ENCODE measurements at regions not wholly inside any gene's neighbourhood (a gene's known extent, or its start where the extent isn't known, plus 50 kb on each side); places are given as distances from the start of the nearest gene placed in this dataset.

DNA sequence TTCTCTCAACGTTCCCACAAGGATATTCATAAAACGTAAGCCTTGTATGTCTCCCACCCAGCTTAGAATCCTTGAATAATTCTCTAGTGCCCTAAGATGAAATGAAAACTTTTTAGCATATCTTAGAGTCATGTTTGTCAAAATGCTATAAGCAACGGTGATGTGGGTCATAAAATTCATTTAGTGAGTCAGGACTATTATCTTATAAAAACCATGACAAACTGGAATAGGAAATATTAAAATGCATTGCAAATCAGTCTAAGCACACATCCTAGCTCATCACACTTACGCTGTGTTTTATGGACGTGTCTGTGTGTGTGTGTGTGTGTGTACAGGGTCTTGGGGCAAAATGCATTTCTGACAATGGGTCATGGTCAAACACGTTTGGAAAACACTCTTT, 119.9 kb upstream of the ST6GAL2 start:
- no peaks in the 10 kb centered on the region for H3K27me3 ChIP-seq
- DNase-seq (ENCODE audit: low spot score in 2 of 2) = no peak
- H3K4me1 ChIP-seq = no peaks in the 10 kb centered on the region
- H3K9me3 ChIP-seq = no peaks in the 10 kb centered on the region
- H3K4me3 ChIP-seq = no peak overlapping the region
- H3K36me3 ChIP-seq = no peaks in the 10 kb centered on the region
- H3K27ac ChIP-seq = no peak overlapping the region
- intact Hi-C loops (cut with DNase I; ENCODE audit: low total_unique reads) = no loop called here
- TF ChIP-seq POLR2A (IDR thresholded peaks at IDR 0.05) (no peak), POLR2AphosphoS5 (IDR thresholded peaks at IDR 0.05) (no peak)
- TF ChIP-seq, protein P1, sequence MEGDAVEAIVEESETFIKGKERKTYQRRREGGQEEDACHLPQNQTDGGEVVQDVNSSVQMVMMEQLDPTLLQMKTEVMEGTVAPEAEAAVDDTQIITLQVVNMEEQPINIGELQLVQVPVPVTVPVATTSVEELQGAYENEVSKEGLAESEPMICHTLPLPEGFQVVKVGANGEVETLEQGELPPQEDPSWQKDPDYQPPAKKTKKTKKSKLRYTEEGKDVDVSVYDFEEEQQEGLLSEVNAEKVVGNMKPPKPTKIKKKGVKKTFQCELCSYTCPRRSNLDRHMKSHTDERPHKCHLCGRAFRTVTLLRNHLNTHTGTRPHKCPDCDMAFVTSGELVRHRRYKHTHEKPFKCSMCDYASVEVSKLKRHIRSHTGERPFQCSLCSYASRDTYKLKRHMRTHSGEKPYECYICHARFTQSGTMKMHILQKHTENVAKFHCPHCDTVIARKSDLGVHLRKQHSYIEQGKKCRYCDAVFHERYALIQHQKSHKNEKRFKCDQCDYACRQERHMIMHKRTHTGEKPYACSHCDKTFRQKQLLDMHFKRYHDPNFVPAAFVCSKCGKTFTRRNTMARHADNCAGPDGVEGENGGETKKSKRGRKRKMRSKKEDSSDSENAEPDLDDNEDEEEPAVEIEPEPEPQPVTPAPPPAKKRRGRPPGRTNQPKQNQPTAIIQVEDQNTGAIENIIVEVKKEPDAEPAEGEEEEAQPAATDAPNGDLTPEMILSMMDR (IDR thresholded peaks at IDR 0.05) = no peak

DNA sequence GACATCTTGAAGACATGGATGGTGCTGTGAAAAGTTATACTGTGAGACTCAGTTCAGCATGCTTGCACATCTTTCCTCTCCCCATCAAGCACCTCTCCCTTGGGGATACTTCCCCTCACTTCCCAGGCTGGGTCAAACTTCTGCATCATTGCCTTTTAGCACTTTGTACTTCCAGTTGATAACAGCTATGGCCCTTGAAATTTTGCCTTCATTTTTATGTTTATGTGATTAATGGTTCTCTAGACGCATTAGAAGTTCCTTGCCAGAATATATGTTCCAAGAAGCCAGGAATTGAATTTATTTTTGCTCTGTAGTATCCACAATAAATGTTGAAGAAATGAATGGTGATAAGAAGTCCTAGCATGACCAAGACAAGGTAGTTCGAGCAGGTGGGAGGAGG, 120.9 kb upstream of the ST6GAL2 start:
- no peaks in the 10 kb centered on the region for H3K27me3 ChIP-seq
- no peak overlapping the region for H3K27ac ChIP-seq
- no peak overlapping the region for H3K4me3 ChIP-seq
- intact Hi-C loops (cut with DNase I; ENCODE audit: low total_unique reads) = no loop called here
- no peaks in the 10 kb centered on the region for H3K36me3 ChIP-seq
- no peaks in the 10 kb centered on the region for H3K9me3 ChIP-seq
- DNase-seq (ENCODE audit: low spot score in 2 of 2) = no peak
- no peaks in the 10 kb centered on the region for H3K4me1 ChIP-seq
- TF ChIP-seq, protein P1 (IDR thresholded peaks at IDR 0.05) = no peak
- TF ChIP-seq POLR2A (IDR thresholded peaks at IDR 0.05) (no peak), POLR2AphosphoS5 (IDR thresholded peaks at IDR 0.05) (no peak)

DNA sequence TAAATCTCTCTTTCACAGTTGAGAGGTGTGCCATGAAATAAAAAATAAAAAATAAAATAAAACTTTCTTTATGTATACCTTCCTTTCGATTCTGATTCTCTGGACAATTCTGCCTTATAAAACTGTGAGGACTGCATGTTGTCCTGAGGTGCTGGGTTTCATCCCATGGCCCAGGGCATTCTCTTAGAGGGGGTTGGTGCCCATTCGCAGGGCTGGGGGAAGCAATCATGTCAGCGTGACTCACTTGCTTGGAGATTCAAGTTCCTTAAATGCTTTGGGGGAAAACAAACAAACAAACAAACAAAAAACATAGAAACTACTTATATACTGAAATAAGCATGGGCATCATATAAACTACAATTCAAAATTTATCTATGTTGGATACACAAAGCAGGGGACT, 122.0 kb upstream of the ST6GAL2 start:
- Histone ChIP-seq H3K4me1 (no peaks in the 10 kb centered on the region), H3K4me3 (no peak overlapping the region), H3K27me3 (no peaks in the 10 kb centered on the region), H3K36me3 (no peaks in the 10 kb centered on the region), H3K27ac (no peak overlapping the region), H3K9me3 (no peaks in the 10 kb centered on the region)
- TF ChIP-seq POLR2A (IDR thresholded peaks at IDR 0.05) = no peak
- no peak for TF ChIP-seq POLR2AphosphoS5 (IDR thresholded peaks at IDR 0.05)
- intact Hi-C loops (cut with DNase I; ENCODE audit: low total_unique reads) = no loop called here
- DNase-seq (ENCODE audit: low spot score in 2 of 2) = no peak

DNA sequence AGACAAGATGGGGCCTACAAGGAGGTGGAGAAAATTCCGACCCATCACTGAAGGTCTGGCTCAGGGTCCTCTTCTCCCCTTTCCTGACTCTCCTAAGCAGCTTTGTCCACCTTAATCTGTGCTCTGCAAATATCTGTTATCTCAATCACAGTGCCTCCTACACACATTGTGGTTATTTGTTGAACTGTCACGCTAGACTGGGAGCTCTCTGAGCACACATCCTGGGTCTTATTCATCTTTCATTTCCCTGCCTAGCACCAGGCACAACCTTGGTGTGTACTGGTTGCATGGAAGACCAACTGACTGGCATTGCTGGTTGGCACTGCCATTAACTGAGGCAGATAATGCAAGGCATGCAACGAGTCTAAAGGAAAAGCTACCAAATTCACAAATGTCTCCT, 122.9 kb upstream of the ST6GAL2 start:
- no peak overlapping the region for H3K27ac ChIP-seq
- TF ChIP-seq, protein P1 (IDR thresholded peaks at IDR 0.05) = no peak
- TF ChIP-seq POLR2A (IDR thresholded peaks at IDR 0.05) (no peak), POLR2AphosphoS5 (IDR thresholded peaks at IDR 0.05) (no peak)

DNA sequence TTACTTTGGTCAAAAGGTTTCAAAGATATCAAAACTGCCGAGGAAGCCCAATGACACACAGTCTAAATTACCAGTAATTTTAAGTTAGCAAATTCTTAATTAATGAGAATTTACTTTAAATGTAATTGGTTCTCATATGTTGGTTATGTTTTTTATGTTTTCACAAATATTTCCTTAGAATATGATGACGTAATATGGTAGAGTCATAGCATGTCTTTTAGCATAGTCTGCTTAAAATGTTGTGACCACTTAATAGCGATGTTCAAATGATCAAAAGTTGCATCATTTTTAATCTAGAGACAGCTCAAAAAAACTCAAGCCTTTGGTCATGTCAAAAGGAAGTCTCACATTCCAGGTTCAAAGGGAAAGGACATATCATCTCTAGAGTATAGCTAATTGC, 123.3 kb upstream of the ST6GAL2 start:
- no peaks in the 10 kb centered on the region for H3K4me1 ChIP-seq
- H3K4me3 ChIP-seq = no peak overlapping the region
- no peak overlapping the region for H3K27ac ChIP-seq
- H3K36me3 ChIP-seq = no peaks in the 10 kb centered on the region
- no peak for TF ChIP-seq POLR2AphosphoS5 (IDR thresholded peaks at IDR 0.05)
- TF ChIP-seq, protein P1 (IDR thresholded peaks at IDR 0.05) = no peak
- TF ChIP-seq POLR2A (IDR thresholded peaks at IDR 0.05) = no peak
- intact Hi-C loops (cut with DNase I; ENCODE audit: low total_unique reads) = no loop called here
- no peaks in the 10 kb centered on the region for H3K27me3 ChIP-seq
- no peaks in the 10 kb centered on the region for H3K9me3 ChIP-seq
- DNase-seq (ENCODE audit: low spot score in 2 of 2) = no peak

More for the DNA sequence above, 122.9 kb upstream of the ST6GAL2 start:
- intact Hi-C loops (cut with DNase I; ENCODE audit: low total_unique reads) = no loop called here
- H3K4me1 ChIP-seq = no peaks in the 10 kb centered on the region
- no peaks in the 10 kb centered on the region for H3K9me3 ChIP-seq
- H3K27me3 ChIP-seq = no peaks in the 10 kb centered on the region
- no peaks in the 10 kb centered on the region for H3K36me3 ChIP-seq
- H3K4me3 ChIP-seq = no peak overlapping the region
- DNase-seq (ENCODE audit: low spot score in 2 of 2) = no peak

DNA sequence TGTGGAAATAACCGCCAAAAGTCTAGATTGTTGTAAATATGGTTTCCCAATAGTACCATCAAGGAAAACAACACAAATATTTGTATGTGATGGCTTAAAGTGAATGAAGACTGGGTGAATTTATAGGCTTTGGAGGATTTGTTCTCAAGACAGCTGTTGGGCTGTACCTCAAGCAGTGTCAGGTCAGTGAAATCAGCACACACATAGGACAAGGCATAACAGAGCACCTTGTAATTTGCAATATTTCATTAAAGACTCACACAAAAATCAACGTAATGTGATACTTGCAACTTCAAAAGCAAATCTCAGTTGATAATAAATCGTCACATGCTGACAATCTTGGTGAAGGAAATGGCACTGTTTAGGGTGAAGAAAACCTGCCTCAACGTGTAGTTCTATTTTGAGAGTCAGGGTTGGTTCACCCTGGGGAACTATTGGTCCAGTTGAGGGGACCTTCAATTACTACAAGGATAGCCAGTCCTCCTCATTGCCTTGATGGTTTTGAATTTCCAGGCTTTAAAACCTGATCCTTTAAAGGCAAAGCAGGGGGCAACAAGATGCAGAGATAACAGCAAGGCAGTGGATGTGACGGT, 126.8 kb upstream of the ST6GAL2 start:
- Histone ChIP-seq H3K4me1 (no peaks in the 10 kb centered on the region), H3K4me3 (no peak overlapping the region), H3K27ac (no peak overlapping the region), H3K27me3 (no peaks in the 10 kb centered on the region), H3K9me3 (no peaks in the 10 kb centered on the region), H3K36me3 (no peaks in the 10 kb centered on the region)
- intact Hi-C loops (cut with DNase I; ENCODE audit: low total_unique reads) = no loop called here
- no peak for DNase-seq (ENCODE audit: low spot score in 2 of 2)
- TF ChIP-seq POLR2A (IDR thresholded peaks at IDR 0.05) (no peak), POLR2AphosphoS5 (IDR thresholded peaks at IDR 0.05) (no peak)
- TF ChIP-seq, protein P1 (IDR thresholded peaks at IDR 0.05) = no peak
